ENCODE measurements at regions not wholly inside any gene's neighbourhood (a gene's known extent, or its start where the extent isn't known, plus 50 kb on each side); places are given as distances from the start of the nearest gene placed in this dataset.

- TF ChIP-seq GABPA (IDR thresholded peaks at IDR 0.05; ENCODE audit: borderline replicate concordance, insufficient read depth, low read length) (no peak), KDM1A (IDR thresholded peaks at IDR 0.05; ENCODE audit: borderline replicate concordance, low read length) (no peak), POLR2AphosphoS5 (IDR thresholded peaks at IDR 0.05; ENCODE audit: low read depth, low read length) (no peak), TAF7 (optimal IDR thresholded peaks at IDR 0.05; ENCODE audit: borderline replicate concordance, low read depth, low read length) (no peak)
Measured at GRCh38 chr7:67422601-67423000, 426.0 kb downstream of the TYW1 start.

Measured in H1 (cell line).